GM18907 (cell line): ENCODE measurements at regions not wholly inside any gene's neighbourhood (a gene's known extent, or its start where the extent isn't known, plus 50 kb on each side); places are given as distances from the start of the nearest gene placed in this dataset.
"Not testable (repeated sequence)": the region's sequence is repeated elsewhere in the genome, so short reads cannot be mapped to it uniquely, and the experiment has no call there.

ENCODE experiments used
- ATAC-seq: cut with Tn5 transposase; IDR thresholded peaks from one replicate; pipeline ENCODE4 v1.9.1; 2021; ENCODE audit warnings: mild to moderate bottlenecking, moderate library complexity; ENCODE audit not compliant: unreplicated experiment

- ATAC-seq: no peak
Measured at GRCh38 chr5:66411701-66412100, 184.5 kb upstream of the MAST4 start.

GRCh38 chr5:66413931-66414330 is 182.3 kb upstream of the MAST4 start:
- no peak for ATAC-seq

GRCh38 chr5:66415208-66415607 is 181.0 kb upstream of the MAST4 start:
- ATAC-seq: no peak

GRCh38 chr5:66416698-66417097 is 179.5 kb upstream of the MAST4 start:
- no peak for ATAC-seq

- ATAC-seq: no peak
Measured at GRCh38 chr5:66417781-66418180, 178.4 kb upstream of the MAST4 start.

GRCh38 chr5:66423484-66423883 is 172.7 kb upstream of the MAST4 start:
- ATAC-seq: no peak

- no peak for ATAC-seq
Measured at GRCh38 chr5:66425842-66426241, 170.4 kb upstream of the MAST4 start.

GRCh38 chr5:66426259-66427138 is 169.7 kb upstream of the MAST4 start:
- no peak for ATAC-seq

- no peak for ATAC-seq
Measured at GRCh38 chr5:66427139-66427442, 169.1 kb upstream of the MAST4 start.

GRCh38 chr5:66436721-66437120 is 159.5 kb upstream of the MAST4 start:
- no peak for ATAC-seq

- ATAC-seq: no peak
Measured at GRCh38 chr5:66438087-66438486, 158.1 kb upstream of the MAST4 start.

GRCh38 chr5:66438696-66439095 is 157.5 kb upstream of the MAST4 start:
- no peak for ATAC-seq

- peak; percentile 51 for ATAC-seq
Measured at GRCh38 chr5:66440202-66440680, 156.0 kb upstream of the MAST4 start.

- no peak for ATAC-seq
Measured at GRCh38 chr5:66441351-66441750, 154.8 kb upstream of the MAST4 start.

- ATAC-seq: no peak
Measured at GRCh38 chr5:66442951-66443445, 153.2 kb upstream of the MAST4 start.

- ATAC-seq: no peak
Measured at GRCh38 chr5:66443462-66444130, 152.6 kb upstream of the MAST4 start.

- not testable (repeated sequence) for ATAC-seq
Measured at GRCh38 chr5:66448070-66448469, 148.1 kb upstream of the MAST4 start.

- ATAC-seq: no peak
Measured at GRCh38 chr5:66450237-66450636, 146.0 kb upstream of the MAST4 start.

GRCh38 chr5:66450988-66451387 is 145.2 kb upstream of the MAST4 start:
- no peak for ATAC-seq

- ATAC-seq: no peak
Measured at GRCh38 chr5:66452109-66452508, 144.1 kb upstream of the MAST4 start.

- ATAC-seq: no peak
Measured at GRCh38 chr5:66454186-66455078, 141.8 kb upstream of the MAST4 start.
